Immature natural killer cell (primary cell): ENCODE measurements at regions not wholly inside any gene's neighbourhood (a gene's known extent, or its start where the extent isn't known, plus 50 kb on each side); places are given as distances from the start of the nearest gene placed in this dataset.
"Not testable (repeated sequence)": the region's sequence is repeated elsewhere in the genome, so short reads cannot be mapped to it uniquely, and the experiment has no call there.

Experiments used
- DNase-seq, 3 donors: peaks; one replicate each; pipeline ENCODE4 v3.0.0; 2022; ENCODE audit warnings: mixed read lengths in 1 of 3
- H3K27ac Mint-ChIP-seq, 6 donors: one replicate each; pipeline ENCODE4 v1.8.0; 2020; ENCODE audit warnings: mixed read lengths in 6 of 6, mild to moderate bottlenecking in 5 of 6, inconsistent platforms in 4 of 6, moderate library complexity in 3 of 6
- H3K27me3 Mint-ChIP-seq, 3 donors: one replicate each; pipeline ENCODE4 v1.8.0; 2020 to 2021; ENCODE audit warnings: low read depth in 3 of 3, mild to moderate bottlenecking in 3 of 3, mixed read lengths in 3 of 3, moderate library complexity in 3 of 3, inconsistent platforms in 1 of 3
- H3K36me3 Mint-ChIP-seq, 3 donors: one replicate each; pipeline ENCODE4 v1.8.0; 2020; ENCODE audit warnings: mixed read lengths in 3 of 3, inconsistent platforms in 2 of 3, mild to moderate bottlenecking in 2 of 3
- H3K4me1 Mint-ChIP-seq, 2 donors: one replicate each; pipeline ENCODE4 v1.8.0; 2020; ENCODE audit warnings: inconsistent platforms in 2 of 2, mild to moderate bottlenecking in 2 of 2, mixed read lengths in 2 of 2, moderate library complexity in 1 of 2
- H3K4me3 Mint-ChIP-seq, 5 donors: one replicate each; pipeline ENCODE4 v1.8.0; 2020; ENCODE audit warnings: mild to moderate bottlenecking in 5 of 5, mixed read lengths in 5 of 5, inconsistent platforms in 3 of 5, moderate library complexity in 3 of 5
- H3K9me3 Mint-ChIP-seq, 6 donors: one replicate each; pipeline ENCODE4 v1.8.0; 2020; ENCODE audit warnings: mild to moderate bottlenecking in 6 of 6, mixed read lengths in 6 of 6, inconsistent platforms in 4 of 6, moderate library complexity in 3 of 6

DNA sequence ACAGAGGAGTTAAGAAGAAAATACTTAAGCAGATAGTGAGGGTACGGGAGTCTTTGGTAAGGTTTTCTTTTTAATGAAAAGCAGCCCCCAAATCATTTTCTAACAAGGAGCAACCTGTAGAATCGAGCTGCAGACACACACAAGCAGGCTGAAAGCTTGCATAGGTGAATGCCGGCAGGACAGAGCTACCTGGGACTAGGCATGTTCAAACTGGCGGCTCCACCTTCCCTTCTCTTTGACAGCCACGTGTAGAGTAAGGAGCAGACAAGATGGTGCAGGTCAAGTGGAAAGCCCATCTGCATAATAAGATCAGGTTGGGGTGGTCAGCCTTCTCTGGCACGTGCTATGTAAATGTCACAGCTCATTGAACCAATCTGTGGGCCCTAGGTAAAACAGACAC is 1292.4 kb downstream of the EPHA7 start:
- peaks cover 4 to 48% (median 14%) of the 10 kb centered on the region in 6 donors for H3K9me3 Mint-ChIP-seq
- H3K4me3 Mint-ChIP-seq = no peak overlapping the region

GRCh38 chr6:92126088-92126487 is 1293.3 kb downstream of the EPHA7 start:
- no peak overlapping the region for H3K4me3 Mint-ChIP-seq
- H3K36me3 Mint-ChIP-seq = no peaks in the 10 kb centered on the region
- DNase-seq = no peak
- H3K27ac Mint-ChIP-seq = no peak overlapping the region
- H3K4me1 Mint-ChIP-seq = no peaks in the 10 kb centered on the region
- H3K9me3 Mint-ChIP-seq = peaks cover 4 to 47% (median 14%) of the 10 kb centered on the region in 6 donors
- no peaks in the 10 kb centered on the region for H3K27me3 Mint-ChIP-seq

More for the DNA sequence above, 1292.4 kb downstream of the EPHA7 start:
- no peak for DNase-seq
- Mint-ChIP-seq H3K36me3 (no peaks in the 10 kb centered on the region), H3K27ac (no peak overlapping the region), H3K4me1 (no peaks in the 10 kb centered on the region), H3K27me3 (no peaks in the 10 kb centered on the region)

- Mint-ChIP-seq H3K27ac (no peak overlapping the region), H3K4me1 (no peaks in the 10 kb centered on the region), H3K9me3 (peaks cover 4 to 47% (median 14%) of the 10 kb centered on the region in 6 donors), H3K4me3 (no peak overlapping the region), H3K36me3 (no peaks in the 10 kb centered on the region), H3K27me3 (no peaks in the 10 kb centered on the region)
- DNase-seq = no peak
These were observed 1293.7 kb downstream of the EPHA7 start for GRCh38 chr6:92125681-92126080.

- Mint-ChIP-seq H3K9me3 (peaks cover 4 to 51% (median 15%) of the 10 kb centered on the region in 6 donors), H3K4me1 (no peaks in the 10 kb centered on the region), H3K27ac (no peak overlapping the region), H3K27me3 (no peaks in the 10 kb centered on the region), H3K4me3 (no peak overlapping the region), H3K36me3 (no peaks in the 10 kb centered on the region)
- no peak for DNase-seq
These were observed 1295.1 kb downstream of the EPHA7 start for GRCh38 chr6:92124200-92124651.

DNA sequence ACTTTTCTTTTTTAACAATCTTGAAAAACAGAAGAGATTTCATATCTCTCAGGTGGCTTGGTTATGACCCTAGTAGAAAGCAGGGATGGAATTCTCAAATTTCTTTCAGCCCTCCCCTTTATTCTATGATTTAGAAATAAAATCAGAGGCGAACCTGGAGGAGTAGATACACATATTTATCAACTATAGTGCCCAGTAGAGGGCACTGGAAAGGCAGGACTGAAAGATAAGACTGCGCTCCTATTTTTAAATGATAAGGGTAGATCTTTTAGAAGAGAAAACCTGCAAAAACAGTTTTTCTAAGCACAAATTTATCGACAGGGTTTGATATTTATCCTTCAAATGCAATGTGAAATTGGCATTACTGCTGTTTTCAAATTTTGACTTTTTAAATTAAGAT is 1296.6 kb downstream of the EPHA7 start:
- no peak for DNase-seq
- Mint-ChIP-seq H3K27me3 (no peaks in the 10 kb centered on the region), H3K4me1 (no peaks in the 10 kb centered on the region), H3K27ac (no peak overlapping the region), H3K4me3 (no peak overlapping the region), H3K36me3 (no peaks in the 10 kb centered on the region), H3K9me3 (peaks cover 3 to 40% (median 11%) of the 10 kb centered on the region in 6 donors)

DNA sequence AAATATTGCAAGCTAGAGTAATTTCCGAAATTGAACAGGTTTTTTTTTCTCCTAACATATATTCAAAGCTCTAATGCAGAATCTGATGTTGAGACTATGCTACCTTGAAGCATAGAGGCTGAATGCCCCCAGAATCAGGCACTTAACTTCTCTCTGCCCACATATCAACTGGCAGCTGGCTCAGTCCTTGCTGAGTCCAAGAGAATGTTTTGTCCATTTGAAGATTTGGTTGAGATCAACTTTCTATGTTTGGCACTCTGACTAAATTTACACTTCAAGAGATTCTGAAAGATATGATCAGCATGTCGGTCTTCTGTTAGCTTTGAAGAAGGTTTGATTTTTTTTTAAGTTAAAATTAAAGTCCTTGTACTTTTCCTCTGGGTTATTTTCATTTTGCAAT is 1298.1 kb downstream of the EPHA7 start:
- H3K27me3 Mint-ChIP-seq = no peaks in the 10 kb centered on the region
- no peaks in the 10 kb centered on the region for H3K4me1 Mint-ChIP-seq
- H3K4me3 Mint-ChIP-seq = no peak overlapping the region
- no peak for DNase-seq
- no peaks in the 10 kb centered on the region for H3K36me3 Mint-ChIP-seq
- no peak overlapping the region for H3K27ac Mint-ChIP-seq
- peaks cover 0 to 35% (median 7%) of the 10 kb centered on the region in 6 donors for H3K9me3 Mint-ChIP-seq

DNA sequence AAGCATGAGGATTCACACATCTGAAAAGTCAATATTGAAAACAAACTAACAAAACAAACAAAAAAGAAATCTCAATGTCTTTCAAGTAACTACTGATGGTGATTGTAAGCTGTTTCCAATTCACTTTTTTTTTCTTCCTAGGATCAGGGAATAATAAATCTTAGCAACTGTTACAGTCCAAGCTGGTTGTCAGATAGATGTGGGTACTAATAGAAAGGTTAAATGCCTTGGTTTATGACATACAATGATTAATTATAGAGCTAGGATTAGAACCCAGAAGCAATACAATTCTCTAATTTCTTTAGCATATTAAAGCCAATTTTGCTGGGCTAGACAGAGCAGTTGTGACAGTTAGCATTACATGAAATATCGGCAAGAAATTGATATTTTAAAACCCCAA is 1301.6 kb downstream of the EPHA7 start:
- Mint-ChIP-seq H3K9me3 (peaks cover 0 to 24% (median 6%) of the 10 kb centered on the region in 6 donors), H3K27ac (no peak overlapping the region), H3K36me3 (no peaks in the 10 kb centered on the region), H3K4me1 (no peaks in the 10 kb centered on the region), H3K27me3 (peaks cover 0 to 2% (median 0%) of the 10 kb centered on the region in 3 donors), H3K4me3 (no peak overlapping the region)
- no peak for DNase-seq

DNA sequence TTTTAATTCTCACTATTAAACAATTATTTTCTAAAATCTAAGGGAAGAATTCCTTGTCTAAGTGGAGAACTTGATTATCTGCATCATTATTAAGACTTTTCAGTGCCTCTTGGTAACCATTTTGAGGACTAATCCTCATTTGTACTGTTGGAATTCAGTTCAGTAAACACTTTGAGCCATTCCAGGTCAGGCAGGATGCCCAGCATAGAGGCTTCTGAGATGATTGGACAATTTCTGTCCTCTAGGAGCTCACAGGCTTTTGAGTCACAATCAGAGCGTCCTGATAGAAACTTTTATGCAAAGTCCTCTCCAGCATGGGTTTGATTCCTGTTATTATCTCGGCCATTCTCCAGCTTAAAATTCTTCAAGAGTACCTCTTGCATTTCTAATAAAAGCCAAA is 1304.6 kb downstream of the EPHA7 start:
- no peak overlapping the region for H3K27ac Mint-ChIP-seq

GRCh38 chr6:92114091-92114675 is 1305.2 kb downstream of the EPHA7 start:
- Mint-ChIP-seq H3K27ac (no peak overlapping the region), H3K9me3 (peaks cover 0 to 30% (median 7%) of the 10 kb centered on the region in 6 donors), H3K27me3 (peaks cover 0 to 2% (median 0%) of the 10 kb centered on the region in 3 donors), H3K4me1 (no peaks in the 10 kb centered on the region), H3K36me3 (no peaks in the 10 kb centered on the region), H3K4me3 (no peak overlapping the region)
- no peak for DNase-seq

More for the DNA sequence above, 1304.6 kb downstream of the EPHA7 start:
- Mint-ChIP-seq H3K4me3 (no peak overlapping the region), H3K27me3 (peaks cover 0 to 2% (median 0%) of the 10 kb centered on the region in 3 donors), H3K9me3 (peaks cover 0 to 30% (median 9%) of the 10 kb centered on the region in 6 donors), H3K36me3 (no peaks in the 10 kb centered on the region), H3K4me1 (no peaks in the 10 kb centered on the region)
- no peak for DNase-seq

DNA sequence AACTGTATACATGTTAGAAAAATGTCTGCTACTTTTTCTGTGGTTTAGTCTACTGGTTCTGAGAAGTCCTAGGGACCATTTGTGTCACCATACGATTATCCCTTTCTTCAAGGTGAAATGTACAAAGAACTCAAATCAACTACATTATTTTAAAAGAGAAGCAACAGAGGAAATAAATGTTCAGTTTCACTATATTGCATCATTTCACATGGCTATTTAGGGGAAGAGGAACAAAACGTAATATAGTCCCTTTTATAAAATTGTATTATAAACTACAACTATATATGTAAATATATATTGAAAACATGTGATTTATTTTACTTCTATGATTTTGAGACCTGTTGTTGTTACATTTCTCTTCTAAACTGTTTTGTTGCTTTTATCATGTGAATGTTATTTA is 1308.0 kb downstream of the EPHA7 start:
- Mint-ChIP-seq H3K4me3 (no peak overlapping the region), H3K4me1 (no peaks in the 10 kb centered on the region), H3K9me3 (peaks cover 8 to 38% (median 20%) of the 10 kb centered on the region in 6 donors), H3K27me3 (peaks cover 0 to 2% (median 0%) of the 10 kb centered on the region in 3 donors), H3K27ac (no peak overlapping the region), H3K36me3 (no peaks in the 10 kb centered on the region)
- no peak for DNase-seq

GRCh38 chr6:92110403-92110802 is 1309.0 kb downstream of the EPHA7 start:
- Mint-ChIP-seq H3K4me1 (no peaks in the 10 kb centered on the region), H3K27ac (no peak overlapping the region), H3K36me3 (no peaks in the 10 kb centered on the region), H3K27me3 (no peaks in the 10 kb centered on the region), H3K4me3 (no peak overlapping the region), H3K9me3 (peaks cover 13 to 42% (median 24%) of the 10 kb centered on the region in 6 donors)
- DNase-seq = no peak

DNA sequence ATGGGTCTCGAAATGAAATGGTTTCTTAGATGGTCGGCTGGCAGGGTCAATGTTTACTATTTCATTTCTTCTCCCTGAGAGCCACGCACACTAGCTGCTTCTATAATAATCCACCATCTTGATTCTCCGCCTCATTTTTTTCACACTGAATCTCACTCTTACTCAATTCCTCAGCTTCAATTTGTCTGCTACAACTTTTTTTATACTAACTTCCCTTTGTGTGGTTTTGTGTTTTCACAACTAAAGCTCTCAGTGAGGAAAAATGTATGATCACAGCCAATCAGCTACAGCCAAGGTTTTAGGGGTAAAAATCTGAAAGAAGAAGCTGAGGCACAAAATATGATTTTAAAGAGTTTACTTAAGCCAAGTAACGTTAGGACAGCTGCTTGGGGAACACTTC is 1309.4 kb downstream of the EPHA7 start:
- Mint-ChIP-seq H3K4me3 (no peak overlapping the region), H3K4me1 (no peaks in the 10 kb centered on the region), H3K27me3 (no peaks in the 10 kb centered on the region), H3K27ac (no peak overlapping the region), H3K9me3 (peaks cover 15 to 45% (median 26%) of the 10 kb centered on the region in 6 donors), H3K36me3 (no peaks in the 10 kb centered on the region)
- DNase-seq = no peak

GRCh38 chr6:92109256-92109655 is 1310.1 kb downstream of the EPHA7 start:
- H3K4me1 Mint-ChIP-seq = no peaks in the 10 kb centered on the region
- no peak overlapping the region for H3K27ac Mint-ChIP-seq
- DNase-seq = no peak
- H3K4me3 Mint-ChIP-seq = no peak overlapping the region
- peaks cover 15 to 45% (median 26%) of the 10 kb centered on the region in 6 donors for H3K9me3 Mint-ChIP-seq
- no peaks in the 10 kb centered on the region for H3K36me3 Mint-ChIP-seq
- H3K27me3 Mint-ChIP-seq = no peaks in the 10 kb centered on the region

- no peak overlapping the region for H3K4me3 Mint-ChIP-seq
- H3K4me1 Mint-ChIP-seq = no peaks in the 10 kb centered on the region
- peaks cover 16 to 37% (median 25%) of the 10 kb centered on the region in 6 donors for H3K9me3 Mint-ChIP-seq
- no peaks in the 10 kb centered on the region for H3K36me3 Mint-ChIP-seq
- H3K27ac Mint-ChIP-seq = no peak overlapping the region
- peaks cover 0 to 4% (median 3%) of the 10 kb centered on the region in 3 donors for H3K27me3 Mint-ChIP-seq
- DNase-seq = no peak
These were observed 1332.6 kb downstream of the EPHA7 start for GRCh38 chr6:92086750-92087149.

- H3K27me3 Mint-ChIP-seq, DNase-seq, H3K4me3 Mint-ChIP-seq, H3K4me1 Mint-ChIP-seq, H3K36me3 Mint-ChIP-seq, H3K27ac Mint-ChIP-seq: not testable (repeated sequence)
- H3K9me3 Mint-ChIP-seq = peaks cover 21 to 43% (median 33%) of the 10 kb centered on the region in 6 donors
These were observed 1335.4 kb downstream of the EPHA7 start for GRCh38 chr6:92083914-92084313.
